GM12864 (cell line): ENCODE measurements at regions not wholly inside any gene's neighbourhood (a gene's known extent, or its start where the extent isn't known, plus 50 kb on each side); places are given as distances from the start of the nearest gene placed in this dataset.
"Not testable (repeated sequence)": the region's sequence is repeated elsewhere in the genome, so short reads cannot be mapped to it uniquely, and the experiment has no call there.

ENCODE experiments used
- DNase-seq: peaks from one replicate; pipeline ENCODE4 v3.0.0-alpha.2; 2011; ENCODE audit warnings: low read depth
- H3K4me3 ChIP-seq: 2 replicates; pipeline ENCODE4 v1.5.1; 2011; ENCODE audit warnings: mild to moderate bottlenecking, low read depth, low read length, control low read depth
- TF ChIP-seq, protein P1 (sequence below): IDR thresholded peaks from 2 replicates; pipeline ENCODE4 v1.5.1; 2011; ENCODE audit warnings: low read depth, mild to moderate bottlenecking, moderate library complexity, low read length, control low read depth, inconsistent platforms; ENCODE audit errors: missing control alignments

DNA sequence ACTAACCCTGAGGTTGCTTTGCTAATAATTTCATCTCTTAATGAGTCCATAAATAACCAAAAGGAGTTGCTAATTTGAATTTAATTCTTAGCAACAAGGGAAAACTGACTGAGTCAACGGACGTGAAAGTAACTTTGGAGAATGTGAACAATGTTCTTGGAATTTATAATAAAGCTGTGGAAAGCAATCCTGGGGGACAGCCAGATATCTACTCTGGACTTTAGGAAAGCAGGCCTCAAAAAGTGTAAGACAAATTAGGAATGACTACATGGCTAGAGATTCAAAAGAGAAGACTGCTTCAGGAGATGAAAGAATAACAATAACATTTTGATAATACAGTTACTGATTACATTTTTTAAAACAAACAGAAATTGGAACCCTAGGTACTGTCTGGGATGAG is 318.4 kb upstream of the COL8A1 start:
- DNase-seq, result no peak
- TF ChIP-seq, protein P1, sequence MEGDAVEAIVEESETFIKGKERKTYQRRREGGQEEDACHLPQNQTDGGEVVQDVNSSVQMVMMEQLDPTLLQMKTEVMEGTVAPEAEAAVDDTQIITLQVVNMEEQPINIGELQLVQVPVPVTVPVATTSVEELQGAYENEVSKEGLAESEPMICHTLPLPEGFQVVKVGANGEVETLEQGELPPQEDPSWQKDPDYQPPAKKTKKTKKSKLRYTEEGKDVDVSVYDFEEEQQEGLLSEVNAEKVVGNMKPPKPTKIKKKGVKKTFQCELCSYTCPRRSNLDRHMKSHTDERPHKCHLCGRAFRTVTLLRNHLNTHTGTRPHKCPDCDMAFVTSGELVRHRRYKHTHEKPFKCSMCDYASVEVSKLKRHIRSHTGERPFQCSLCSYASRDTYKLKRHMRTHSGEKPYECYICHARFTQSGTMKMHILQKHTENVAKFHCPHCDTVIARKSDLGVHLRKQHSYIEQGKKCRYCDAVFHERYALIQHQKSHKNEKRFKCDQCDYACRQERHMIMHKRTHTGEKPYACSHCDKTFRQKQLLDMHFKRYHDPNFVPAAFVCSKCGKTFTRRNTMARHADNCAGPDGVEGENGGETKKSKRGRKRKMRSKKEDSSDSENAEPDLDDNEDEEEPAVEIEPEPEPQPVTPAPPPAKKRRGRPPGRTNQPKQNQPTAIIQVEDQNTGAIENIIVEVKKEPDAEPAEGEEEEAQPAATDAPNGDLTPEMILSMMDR, result no peak
- H3K4me3 ChIP-seq, result no peak overlapping the region

DNA sequence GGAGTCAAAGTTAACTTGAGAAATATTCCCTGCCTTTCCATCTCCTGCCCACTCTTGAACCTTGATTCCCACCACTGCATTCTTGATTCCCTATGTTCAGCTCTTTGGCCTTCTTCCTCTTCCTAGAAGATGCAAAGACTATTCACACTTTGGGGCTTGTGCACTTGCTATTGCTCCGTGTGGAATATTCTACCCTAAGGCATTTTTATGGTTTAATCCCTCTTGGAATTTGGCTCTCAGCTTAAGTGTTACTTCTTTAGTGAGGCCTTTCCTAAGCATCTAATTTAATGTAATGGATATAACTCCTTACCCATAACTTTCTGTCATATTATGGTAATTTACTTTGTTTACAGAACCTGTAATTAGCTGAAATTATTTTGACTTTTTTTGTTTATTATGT is 318.9 kb upstream of the COL8A1 start:
- no peak for DNase-seq
- H3K4me3 ChIP-seq, result no peak overlapping the region
- TF ChIP-seq, protein P1, result no peak

DNA sequence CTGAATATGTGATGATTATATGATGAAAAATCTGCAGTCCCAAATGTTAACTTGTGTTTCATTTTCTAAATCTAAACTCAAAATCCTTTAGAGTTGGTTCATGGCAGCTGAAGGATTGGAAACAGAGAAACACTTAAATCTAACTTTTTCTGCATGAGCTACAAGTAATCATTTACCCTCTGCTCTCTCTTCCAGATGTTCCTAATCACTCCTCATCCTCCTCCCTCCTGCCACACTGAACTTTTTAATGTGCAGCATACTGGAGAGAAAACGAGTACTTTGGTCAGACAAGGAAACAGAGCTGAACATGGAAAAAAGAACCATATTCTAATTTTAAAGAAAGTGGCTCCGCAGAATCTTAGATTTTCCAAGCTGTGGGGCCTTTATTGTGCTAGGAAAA is 321.2 kb upstream of the COL8A1 start:
- no peak for DNase-seq
- H3K4me3 ChIP-seq, result no peak overlapping the region
- TF ChIP-seq, protein P1, result no peak

- TF ChIP-seq, protein P1, result no peak
- DNase-seq, result no peak
- no peak overlapping the region for H3K4me3 ChIP-seq
These were observed 322.5 kb upstream of the COL8A1 start for GRCh38 chr3:99315896-99316295.

- DNase-seq, result no peak
- H3K4me3 ChIP-seq, result no peak overlapping the region
- TF ChIP-seq, protein P1, result no peak
These were observed 324.9 kb upstream of the COL8A1 start for GRCh38 chr3:99313485-99313884.

GRCh38 chr3:99298661-99299060 is 339.7 kb upstream of the COL8A1 start:
- DNase-seq, result no peak
- H3K4me3 ChIP-seq, result no peak overlapping the region
- TF ChIP-seq, protein P1, result no peak

- no peak overlapping the region for H3K4me3 ChIP-seq
- DNase-seq, result no peak
- TF ChIP-seq, protein P1, result no peak
These were observed 342.6 kb upstream of the COL8A1 start for GRCh38 chr3:99295836-99296235.

DNA sequence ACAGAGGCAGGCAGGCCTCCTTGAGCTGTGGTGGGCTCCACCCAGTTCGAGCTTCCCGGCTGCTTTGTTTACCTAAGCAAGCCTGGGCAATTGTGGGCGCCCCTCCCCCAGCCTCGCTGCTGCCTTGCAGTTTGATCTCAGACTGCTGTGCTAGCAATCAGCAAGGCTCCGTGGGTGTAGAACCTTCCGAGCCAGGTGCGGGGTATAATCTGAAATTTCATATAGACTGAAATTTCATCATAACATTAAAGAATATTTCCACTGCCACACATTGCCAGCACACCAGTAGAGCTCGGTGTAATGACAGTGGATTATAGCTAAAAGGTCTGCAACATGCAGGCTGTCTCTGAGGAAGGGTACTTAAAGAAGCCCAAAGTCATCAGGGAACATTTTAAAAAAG is 344.3 kb upstream of the COL8A1 start:
- not testable (repeated sequence) for DNase-seq, H3K4me3 ChIP-seq
